OCI-LY7 (cell line): ENCODE measurements at regions not wholly inside any gene's neighbourhood (a gene's known extent, or its start where the extent isn't known, plus 50 kb on each side); places are given as distances from the start of the nearest gene placed in this dataset.

ENCODE experiments used
- BruUV-seq: library from RNA; stranded (reverse); fragments of 400-500 nt; replicated peaks from 2 replicates; lab custom pipeline; 2021; lab: Mats Ljungman, UMichigan
- CTCF ChIA-PET: fragments of 300-600 bp; sonication (Branson Sonifier 250); formaldehyde crosslinking; loops from one replicate; lab custom pipeline; 2022; ENCODE audit warnings: antibody characterized with exemption; ENCODE audit not compliant: unreplicated experiment; lab: Charles Lee
- POLR2A ChIA-PET: fragments of 300-600 bp; sonication (Branson Sonifier 250); formaldehyde crosslinking; loops from one replicate; lab custom pipeline; 2022; ENCODE audit warnings: antibody characterized with exemption; lab: Charles Lee
- DNase-seq: peaks from one replicate; pipeline ENCODE4 v3.0.0-alpha.2; 2015; ENCODE audit warnings: low spot score
- H2AFZ ChIP-seq: fragments of 200-600 bp; sonication (generic), shearing (Covaris generic); 2 replicates; pipeline ENCODE4 v1.6.1; 2014; ENCODE audit warnings: mild to moderate bottlenecking, antibody characterized with exemption, low read length, moderate library complexity
- H3K27ac ChIP-seq: fragments of 200-600 bp; sonication (generic); 2 replicates; pipeline ENCODE4 v1.5.1; 2014; ENCODE audit warnings: mixed run types, low read depth, mild to moderate bottlenecking, moderate library complexity, low read length, inconsistent platforms; ENCODE audit not compliant: poor library complexity, severe bottlenecking
- H3K36me3 ChIP-seq: fragments of 200-600 bp; sonication (generic); 2 replicates; pipeline ENCODE4 v1.6.1; 2014; ENCODE audit warnings: mild to moderate bottlenecking, antibody characterized with exemption, low read length, moderate library complexity, mixed read lengths; ENCODE audit not compliant: insufficient read depth
- H3K4me1 ChIP-seq: fragments of 200-600 bp; sonication (generic); 2 replicates; pipeline ENCODE4 v1.5.1; 2014; ENCODE audit warnings: mild to moderate bottlenecking, low read length; ENCODE audit not compliant: insufficient read depth, poor library complexity, severe bottlenecking
- H3K4me2 ChIP-seq: fragments of 200-600 bp; sonication (generic); 2 replicates; pipeline ENCODE4 v1.6.1; 2014; ENCODE audit warnings: mild to moderate bottlenecking, low read length
- H3K4me3 ChIP-seq: fragments of 200-600 bp; sonication (generic); 2 replicates; pipeline ENCODE4 v1.5.1; 2014; ENCODE audit warnings: mild to moderate bottlenecking, low read depth, low read length; ENCODE audit not compliant: poor library complexity, severe bottlenecking
- H3K79me2 ChIP-seq: fragments of 200-600 bp; sonication (generic); 2 replicates; pipeline ENCODE4 v1.6.1; 2016; ENCODE audit warnings: low read depth, mild to moderate bottlenecking, low read length, moderate library complexity, mixed read lengths; ENCODE audit not compliant: insufficient read depth
- H3K9me2 ChIP-seq: fragments of 200-600 bp; sonication (generic); 2 replicates; pipeline ENCODE4 v1.6.1; 2016; ENCODE audit warnings: mild to moderate bottlenecking, low read length, mixed read lengths; ENCODE audit not compliant: insufficient read depth
- H3K9me3 ChIP-seq: fragments of 200-600 bp; sonication (generic); 2 replicates; pipeline ENCODE4 v1.6.1; 2014; ENCODE audit warnings: mild to moderate bottlenecking, mixed run types, low read length, mixed read lengths
- H4K20me1 ChIP-seq: fragments of 200-600 bp; sonication (generic); 2 replicates; pipeline ENCODE4 v1.6.1; 2014; ENCODE audit warnings: mild to moderate bottlenecking, antibody characterized with exemption, low read length, moderate library complexity, mixed read lengths; ENCODE audit not compliant: insufficient read depth
- EZH2phosphoT487 ChIP-seq: fragments of 200-600 bp; sonication (generic); IDR thresholded peaks from 2 replicates; pipeline ENCODE4 v1.6.1; 2018; ENCODE audit warnings: low read depth, borderline replicate concordance, mild to moderate bottlenecking, mixed run types, antibody characterized with exemption, low read length, moderate library complexity, mixed read lengths
- intact Hi-C: fragments of 100-400 bp; cut with micrococcal nuclease; formaldehyde crosslinking; loops from one replicate; pipeline ENCODE4 v1.10.0; 2022; ENCODE audit not compliant: unreplicated experiment
- TF ChIP-seq, protein P1 (sequence below): fragments of 200-600 bp; sonication (generic); conservative IDR thresholded peaks from 2 replicates; pipeline ENCODE4 v1.5.1; 2014; ENCODE audit warnings: mild to moderate bottlenecking, antibody characterized with exemption, low read length, moderate library complexity, mixed read lengths

DNA sequence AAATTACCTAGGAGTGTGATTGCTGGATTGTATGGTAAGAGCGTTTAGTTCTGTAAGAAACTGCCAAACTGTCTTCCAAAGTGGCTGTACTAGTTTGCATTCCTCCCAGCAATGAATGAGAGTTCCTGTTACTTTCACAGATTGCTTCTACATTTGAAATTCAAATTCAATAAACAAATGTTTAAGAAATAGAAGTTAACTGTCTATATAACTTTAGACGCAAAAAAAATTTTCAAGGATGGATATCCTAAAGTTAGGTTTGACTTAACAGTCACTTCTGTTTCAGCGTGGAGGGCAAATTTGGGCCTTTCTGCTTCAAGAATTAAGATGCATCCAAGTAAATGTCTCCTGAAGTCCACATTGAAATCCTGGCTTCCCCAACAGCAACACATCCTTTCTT is 445.6 kb downstream of the TAF11L14 start:
- no peaks in the 10 kb centered on the region for H4K20me1 ChIP-seq
- H3K9me2 ChIP-seq = no peaks in the 10 kb centered on the region
- H3K4me1 ChIP-seq = no peaks in the 10 kb centered on the region
- DNase-seq = no peak
- no peak overlapping the region for H3K27ac ChIP-seq
- ChIA-PET POLR2A (interaction anchor here (0.6 kb wide), 1 partner anchor 1312 kb away, joined by 5 read pairs; no protein-coding TSS in a partner anchor), CTCF (no interaction called here)
- no peaks in the 10 kb centered on the region for H3K36me3 ChIP-seq
- no peaks in the 10 kb centered on the region for H3K79me2 ChIP-seq
- intact Hi-C loops = no loop called here
- H3K4me2 ChIP-seq = no peak overlapping the region
- no peak overlapping the region for H3K4me3 ChIP-seq
- no TSS peak for BruUV-seq
- TF ChIP-seq EZH2phosphoT487 = no peak
- TF ChIP-seq, protein P1, sequence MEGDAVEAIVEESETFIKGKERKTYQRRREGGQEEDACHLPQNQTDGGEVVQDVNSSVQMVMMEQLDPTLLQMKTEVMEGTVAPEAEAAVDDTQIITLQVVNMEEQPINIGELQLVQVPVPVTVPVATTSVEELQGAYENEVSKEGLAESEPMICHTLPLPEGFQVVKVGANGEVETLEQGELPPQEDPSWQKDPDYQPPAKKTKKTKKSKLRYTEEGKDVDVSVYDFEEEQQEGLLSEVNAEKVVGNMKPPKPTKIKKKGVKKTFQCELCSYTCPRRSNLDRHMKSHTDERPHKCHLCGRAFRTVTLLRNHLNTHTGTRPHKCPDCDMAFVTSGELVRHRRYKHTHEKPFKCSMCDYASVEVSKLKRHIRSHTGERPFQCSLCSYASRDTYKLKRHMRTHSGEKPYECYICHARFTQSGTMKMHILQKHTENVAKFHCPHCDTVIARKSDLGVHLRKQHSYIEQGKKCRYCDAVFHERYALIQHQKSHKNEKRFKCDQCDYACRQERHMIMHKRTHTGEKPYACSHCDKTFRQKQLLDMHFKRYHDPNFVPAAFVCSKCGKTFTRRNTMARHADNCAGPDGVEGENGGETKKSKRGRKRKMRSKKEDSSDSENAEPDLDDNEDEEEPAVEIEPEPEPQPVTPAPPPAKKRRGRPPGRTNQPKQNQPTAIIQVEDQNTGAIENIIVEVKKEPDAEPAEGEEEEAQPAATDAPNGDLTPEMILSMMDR = no peak
- no peak overlapping the region for H2AFZ ChIP-seq
- H3K9me3 ChIP-seq = no peaks in the 10 kb centered on the region

DNA sequence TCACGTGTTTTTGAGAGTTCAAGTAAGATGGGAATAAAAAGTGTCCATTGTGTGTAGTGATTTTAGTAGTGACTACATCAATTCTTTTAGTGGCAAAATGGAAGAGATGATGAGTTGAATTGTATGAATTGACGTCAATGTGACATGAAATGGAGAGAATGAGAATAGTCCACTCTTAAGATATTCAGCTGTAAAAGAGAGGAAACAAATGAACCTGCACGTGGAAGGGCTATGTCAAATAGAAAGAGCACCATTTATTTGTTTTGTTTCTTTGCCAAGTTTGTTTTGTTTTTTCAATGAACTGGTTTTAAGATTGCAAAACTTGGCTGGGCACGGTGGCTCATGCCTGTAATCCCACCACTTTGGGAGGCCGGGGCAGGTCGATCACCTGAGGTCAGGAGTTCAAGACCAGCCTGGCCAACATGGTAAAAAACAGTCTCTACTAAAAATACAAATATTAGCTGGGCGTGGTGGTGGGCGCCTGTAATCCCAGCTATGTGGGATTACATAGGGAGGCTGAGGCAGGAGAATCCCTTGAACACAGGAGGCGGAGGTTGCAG is 453.8 kb downstream of the TAF11L14 start:
- H3K27ac ChIP-seq = no peak overlapping the region
- no peaks in the 10 kb centered on the region for H4K20me1 ChIP-seq
- H3K4me1 ChIP-seq = no peaks in the 10 kb centered on the region
- ChIA-PET POLR2A (interaction anchor here (0.6 kb wide), 1 partner anchor 261 kb away, joined by 7 read pairs; no protein-coding TSS in a partner anchor), CTCF (no interaction called here)
- intact Hi-C loops = no loop called here
- H3K9me3 ChIP-seq = no peaks in the 10 kb centered on the region
- no peak for TF ChIP-seq EZH2phosphoT487
- TF ChIP-seq, protein P1 = no peak
- BruUV-seq = no TSS peak
- no peak overlapping the region for H3K4me3 ChIP-seq
- H3K79me2 ChIP-seq = no peaks in the 10 kb centered on the region
- H3K9me2 ChIP-seq = no peaks in the 10 kb centered on the region
- no peaks in the 10 kb centered on the region for H3K36me3 ChIP-seq
- H3K4me2 ChIP-seq = no peak overlapping the region
- no peak for DNase-seq
- H2AFZ ChIP-seq = no peak overlapping the region

DNA sequence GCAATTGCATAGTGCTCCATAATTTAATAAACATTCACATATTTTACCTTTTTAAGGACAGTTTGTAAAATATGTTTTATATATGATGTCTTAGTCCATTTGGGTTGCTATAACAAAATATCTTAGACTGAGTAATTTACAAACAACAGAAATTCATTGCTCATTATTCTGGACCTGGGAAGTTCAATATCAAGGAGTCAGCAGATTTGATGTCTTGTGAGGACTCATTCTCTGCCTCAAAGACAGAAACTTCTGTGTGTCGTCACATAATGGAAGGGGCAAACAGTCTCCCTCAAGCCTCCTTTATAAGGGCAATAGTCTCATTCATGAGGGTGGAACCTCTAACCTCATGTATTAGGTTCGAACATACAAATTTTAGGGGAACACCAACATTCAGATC is 455.9 kb downstream of the TAF11L14 start:
- no peak for DNase-seq
- Histone ChIP-seq H3K4me1 (no peaks in the 10 kb centered on the region), H3K79me2 (no peaks in the 10 kb centered on the region), H4K20me1 (no peaks in the 10 kb centered on the region), H3K36me3 (no peaks in the 10 kb centered on the region), H2AFZ (no peak overlapping the region), H3K4me3 (no peak overlapping the region), H3K9me3 (no peaks in the 10 kb centered on the region), H3K27ac (no peak overlapping the region), H3K9me2 (no peaks in the 10 kb centered on the region), H3K4me2 (no peak overlapping the region)
- TF ChIP-seq EZH2phosphoT487 = no peak
- TF ChIP-seq, protein P1 = no peak
- POLR2A ChIA-PET = no interaction called here
- intact Hi-C loops = no loop called here
- BruUV-seq = no TSS peak
- CTCF ChIA-PET = no interaction called here
